ENCODE measurements at regions not wholly inside any gene's neighbourhood (a gene's known extent, or its start where the extent isn't known, plus 50 kb on each side); places are given as distances from the start of the nearest gene placed in this dataset.
"Not testable (repeated sequence)": the region's sequence is repeated elsewhere in the genome, so short reads cannot be mapped to it uniquely, and the experiment has no call there.

- DNase-seq, result peak in 1 of 58 donors; percentile 6
Observed at GRCh38 chr2:161480123-161480522, 64.0 kb downstream of the TBR1 start.

DNA sequence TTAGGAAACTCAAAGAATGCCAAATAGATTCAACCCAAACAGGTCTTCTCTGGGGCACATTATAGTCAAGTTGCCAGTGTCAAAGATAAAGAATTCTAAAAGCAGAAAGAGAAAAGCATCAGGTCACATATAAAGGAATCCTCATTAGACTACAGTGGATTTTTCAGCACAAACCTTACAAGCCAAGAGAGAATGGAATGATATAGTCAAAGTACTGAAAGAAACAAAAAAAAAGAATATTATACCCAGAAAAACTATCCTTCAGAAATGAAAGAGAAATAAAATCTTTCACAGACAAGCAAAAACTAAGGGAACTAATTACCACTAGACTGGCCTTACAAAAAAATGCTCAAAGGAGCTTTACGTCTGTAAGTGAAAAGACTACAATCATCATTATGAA lies 65.5 kb downstream of the TBR1 start:
- DNase-seq, result no peak

GRCh38 chr2:161484061-161484460 lies 68.0 kb downstream of the TBR1 start:
- no peak for DNase-seq

DNA sequence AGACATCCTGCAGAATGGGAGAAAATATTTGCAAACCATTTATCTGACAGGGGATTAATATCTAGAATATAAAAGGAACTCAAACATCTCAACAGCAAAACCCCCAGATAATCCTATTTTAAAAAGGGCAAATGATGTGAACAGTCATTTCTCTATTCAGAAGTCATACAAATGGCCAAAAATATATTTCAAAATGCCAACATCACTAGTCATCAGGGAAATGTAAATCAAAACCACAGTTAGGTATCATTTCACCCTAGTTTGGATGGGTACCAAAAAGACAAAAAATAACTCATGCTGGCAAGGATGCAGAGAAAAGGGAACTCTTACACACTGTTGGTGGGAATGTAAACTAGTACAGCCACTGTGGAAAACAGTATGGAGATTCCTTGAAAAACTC lies 70.0 kb downstream of the TBR1 start:
- DNase-seq, result no peak

GRCh38 chr2:161488131-161488699 lies 72.1 kb downstream of the TBR1 start:
- DNase-seq, result no peak

DNA sequence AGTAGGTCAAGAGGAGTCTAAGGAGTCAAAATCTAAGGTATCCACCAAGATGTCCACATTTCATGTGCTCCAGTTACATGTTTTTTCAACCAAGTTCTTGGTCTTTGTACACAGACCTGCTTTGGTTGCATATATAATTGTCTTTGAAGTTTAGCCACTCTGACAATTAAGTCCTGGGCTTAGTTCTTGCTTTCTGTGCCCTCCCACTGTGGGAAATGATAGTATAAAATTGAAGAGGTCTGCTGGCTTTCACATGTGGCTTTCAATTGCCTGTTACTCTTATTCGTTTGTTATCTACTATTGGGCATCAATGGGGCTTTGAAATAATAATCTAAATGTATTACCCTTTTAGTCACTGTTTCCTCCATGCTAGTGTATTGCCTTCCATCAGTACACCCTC lies 72.8 kb downstream of the TBR1 start:
- no peak for DNase-seq

GRCh38 chr2:161500892-161501610 lies 85.0 kb downstream of the TBR1 start:
- DNase-seq, result not testable (repeated sequence)

DNA sequence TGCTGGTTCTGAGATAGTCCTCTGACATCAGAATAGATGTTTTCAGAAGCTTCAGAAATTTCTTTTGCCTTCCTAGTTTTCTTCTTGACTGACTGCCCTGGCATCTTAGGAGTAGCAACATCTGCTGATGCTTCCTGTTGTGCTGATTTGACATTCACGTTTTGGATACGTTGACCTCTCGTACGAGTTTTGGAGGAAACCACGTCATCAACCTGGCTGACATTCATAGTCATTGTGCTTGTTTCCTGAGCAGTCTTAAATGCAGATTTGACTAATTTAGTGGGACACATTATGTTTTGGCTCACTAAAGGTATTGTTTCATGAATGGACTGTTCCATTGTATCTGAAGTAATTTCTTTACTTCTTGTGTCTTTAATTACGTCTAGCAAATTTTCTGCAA lies 86.2 kb downstream of the TBR1 start:
- not testable (repeated sequence) for DNase-seq

DNA sequence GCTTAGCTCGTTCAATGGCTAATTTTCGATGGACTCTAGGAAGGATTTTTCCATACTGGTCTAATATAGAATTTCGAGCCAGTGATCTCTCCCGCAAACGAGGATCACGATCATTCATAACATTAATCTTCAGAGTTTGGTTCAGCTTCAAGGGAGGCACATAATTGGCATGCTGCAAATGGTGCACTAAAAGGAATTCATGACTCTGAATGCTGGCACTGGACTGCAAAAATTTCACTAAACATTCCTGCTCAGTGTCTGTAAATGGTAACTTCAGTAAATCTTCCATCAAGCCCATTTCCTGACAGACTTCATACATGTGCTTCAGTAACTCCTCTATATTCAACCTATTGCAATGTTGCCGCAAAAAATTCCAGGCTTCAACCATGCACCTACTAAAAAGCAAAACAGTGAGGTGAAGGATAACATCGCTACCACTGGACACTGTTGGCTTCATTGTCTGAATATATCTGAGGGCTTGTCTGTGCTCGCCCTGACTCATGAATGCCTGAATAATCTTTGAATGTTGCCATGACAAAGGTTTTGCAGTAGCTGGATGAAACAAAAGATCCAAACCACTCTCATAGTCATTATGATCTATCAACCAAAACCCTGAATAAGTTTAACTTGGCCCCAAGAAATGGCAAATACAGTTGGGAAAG lies 88.7 kb downstream of the TBR1 start:
- not testable (repeated sequence) for DNase-seq

GRCh38 chr2:161505466-161505865 lies 89.4 kb downstream of the TBR1 start:
- not testable (repeated sequence) for DNase-seq

DNA sequence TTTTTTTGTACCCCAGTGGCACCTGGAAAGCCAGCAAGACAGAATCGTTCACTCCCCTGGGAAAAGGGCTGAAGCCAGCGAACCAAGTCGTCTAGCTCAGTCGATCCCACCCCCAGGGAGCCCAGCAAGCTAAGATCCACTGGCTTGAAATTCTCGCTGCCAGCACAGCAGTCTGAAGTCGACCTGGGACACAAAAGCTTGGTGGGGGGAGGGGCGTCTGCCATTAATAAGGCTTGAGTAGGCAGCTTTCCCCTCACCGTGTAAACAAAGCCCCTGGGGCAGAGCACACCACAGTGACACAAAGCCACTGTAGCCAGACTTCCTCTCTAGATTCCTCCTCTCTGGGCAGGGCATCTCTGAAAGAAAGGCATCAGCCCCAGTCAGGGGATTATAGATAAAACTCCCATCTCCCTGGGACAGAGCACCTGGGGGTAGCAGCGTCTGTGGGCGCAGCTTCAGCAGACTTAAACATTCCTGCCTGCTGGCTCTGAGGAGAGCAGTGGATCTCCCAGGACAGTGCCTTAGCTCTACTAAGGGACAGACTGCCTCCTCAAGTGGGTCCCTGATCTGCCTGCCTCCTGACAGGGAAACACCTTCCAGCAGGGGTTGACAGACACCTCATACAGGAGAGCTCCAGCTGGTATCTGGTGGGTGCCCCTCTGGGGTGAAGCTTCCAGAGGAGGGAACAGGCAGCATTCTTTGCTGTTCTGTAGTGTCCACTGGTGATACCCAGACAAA lies 97.4 kb downstream of the TBR1 start:
- not testable (repeated sequence) for DNase-seq

DNA sequence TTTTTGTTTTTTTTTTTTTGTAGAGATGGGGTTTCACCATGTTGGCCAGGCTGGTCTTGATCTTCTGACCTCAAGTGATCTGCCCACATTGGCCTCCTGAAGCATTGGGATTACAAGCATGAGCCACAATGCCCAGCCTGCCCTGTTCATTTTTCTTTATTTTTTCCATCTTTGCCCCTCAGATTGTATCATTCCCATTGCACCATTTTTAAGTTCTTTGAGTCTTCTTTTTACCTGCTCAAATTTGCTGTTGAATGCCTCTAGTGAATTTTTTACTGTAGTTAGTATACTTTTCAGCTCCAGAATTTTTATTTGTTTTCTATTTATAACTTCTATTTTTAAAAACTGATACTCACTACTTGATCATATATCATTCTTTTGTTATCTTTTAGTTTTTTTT lies 101.4 kb upstream of the SLC4A10 start:
- DNase-seq, result no peak

DNA sequence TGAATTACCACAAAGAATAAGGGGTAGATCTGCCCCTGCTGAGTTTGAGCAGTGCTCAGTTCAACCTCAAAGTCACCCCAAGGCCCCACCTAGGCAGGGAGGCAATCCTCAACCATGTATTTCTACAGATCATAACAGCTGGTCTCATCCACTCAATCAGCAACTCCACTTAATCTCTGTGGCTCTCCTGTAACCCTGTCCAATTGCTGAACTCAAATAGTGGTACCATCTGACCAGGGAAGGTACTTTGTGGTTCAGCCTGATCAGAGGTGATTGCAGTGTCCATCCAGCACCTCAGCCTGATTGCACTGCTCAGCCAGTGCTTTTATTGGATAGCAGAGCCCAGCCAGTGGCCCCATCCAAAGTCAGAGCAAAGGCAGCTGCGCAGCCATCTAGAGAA lies 91.0 kb upstream of the SLC4A10 start:
- no peak for DNase-seq

DNA sequence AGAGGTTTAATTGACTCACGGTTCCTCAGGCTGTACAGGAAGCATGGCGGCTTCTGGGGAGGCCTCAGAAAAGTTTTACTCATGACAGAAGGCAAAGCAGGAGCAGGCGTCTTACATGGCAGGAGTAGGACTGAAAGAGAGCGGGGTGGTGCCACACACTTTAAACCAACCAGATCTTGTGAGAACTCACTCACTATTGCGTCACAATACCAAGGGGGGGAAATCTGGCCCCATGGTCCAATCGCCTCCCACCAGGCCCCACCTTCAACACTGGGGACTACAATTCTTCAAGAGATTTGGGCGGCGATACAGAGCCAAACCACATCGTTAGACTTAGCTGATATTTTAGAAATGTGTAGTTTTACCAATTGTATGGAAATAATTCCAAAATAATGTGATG lies 77.6 kb upstream of the SLC4A10 start:
- DNase-seq, result no peak

GRCh38 chr2:161547130-161547529 lies 77.1 kb upstream of the SLC4A10 start:
- no peak for DNase-seq

GRCh38 chr2:161552015-161552414 lies 72.2 kb upstream of the SLC4A10 start:
- DNase-seq, result no peak

- no peak for DNase-seq
Observed at GRCh38 chr2:161555826-161556225, 68.4 kb upstream of the SLC4A10 start.

DNA sequence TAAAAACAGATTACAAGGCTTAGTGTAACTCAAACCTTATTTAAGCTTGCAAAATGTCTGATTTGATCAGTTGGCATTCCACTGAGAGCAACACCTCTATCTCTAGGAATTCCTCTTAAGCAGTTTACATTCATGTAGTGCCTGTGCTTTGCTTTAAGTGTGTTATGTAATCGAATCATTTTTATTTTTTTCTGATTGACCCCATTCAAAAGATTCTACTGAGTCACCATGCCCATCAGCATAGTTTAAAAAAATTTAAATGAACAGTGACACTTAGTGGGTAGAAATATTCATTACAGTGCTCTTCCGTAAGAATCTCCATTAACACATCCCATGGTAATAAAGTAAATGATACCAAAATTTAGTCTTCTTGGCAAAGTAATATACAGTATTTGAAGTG lies 67.8 kb upstream of the SLC4A10 start:
- no peak for DNase-seq

DNA sequence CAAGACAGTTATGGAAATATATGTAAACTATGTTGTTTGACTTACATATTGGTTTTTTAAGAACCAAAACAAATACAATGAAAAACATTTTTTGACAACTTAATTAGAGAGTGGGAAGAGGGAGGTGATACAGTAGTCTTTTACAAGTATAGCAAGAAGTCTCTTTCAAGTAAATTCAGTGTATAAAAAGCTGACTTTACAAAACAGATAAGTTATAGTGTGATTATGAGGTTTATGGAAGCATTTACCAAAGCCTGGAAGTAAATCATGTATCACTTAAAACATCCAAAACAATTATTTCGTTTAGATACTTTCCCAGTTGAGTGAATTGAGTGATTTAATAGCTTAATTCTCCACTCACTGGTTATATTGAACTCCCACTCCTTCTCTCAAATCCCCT lies 66.7 kb upstream of the SLC4A10 start:
- no peak for DNase-seq

DNA sequence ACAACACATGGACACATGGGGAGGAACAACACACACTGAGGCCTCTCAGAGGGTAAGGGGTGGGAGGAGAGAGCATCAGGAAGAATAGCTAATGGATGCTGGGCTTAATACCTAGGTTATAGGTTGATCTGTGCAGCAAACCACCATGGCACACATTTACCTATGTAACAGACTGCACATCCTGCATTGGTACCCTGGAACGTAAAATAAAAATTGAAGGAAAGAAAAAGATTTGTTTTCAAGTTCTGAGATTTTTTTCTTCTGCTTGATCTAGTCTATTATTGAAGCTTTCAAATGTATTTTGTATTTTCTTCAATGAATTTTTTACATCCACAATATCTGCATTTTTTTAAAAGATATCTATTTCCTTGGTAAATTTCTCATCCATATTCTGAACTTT lies 59.3 kb upstream of the SLC4A10 start:
- no peak for DNase-seq

- no peak for DNase-seq
Observed at GRCh38 chr2:161569401-161569800, 54.8 kb upstream of the SLC4A10 start.

DNA sequence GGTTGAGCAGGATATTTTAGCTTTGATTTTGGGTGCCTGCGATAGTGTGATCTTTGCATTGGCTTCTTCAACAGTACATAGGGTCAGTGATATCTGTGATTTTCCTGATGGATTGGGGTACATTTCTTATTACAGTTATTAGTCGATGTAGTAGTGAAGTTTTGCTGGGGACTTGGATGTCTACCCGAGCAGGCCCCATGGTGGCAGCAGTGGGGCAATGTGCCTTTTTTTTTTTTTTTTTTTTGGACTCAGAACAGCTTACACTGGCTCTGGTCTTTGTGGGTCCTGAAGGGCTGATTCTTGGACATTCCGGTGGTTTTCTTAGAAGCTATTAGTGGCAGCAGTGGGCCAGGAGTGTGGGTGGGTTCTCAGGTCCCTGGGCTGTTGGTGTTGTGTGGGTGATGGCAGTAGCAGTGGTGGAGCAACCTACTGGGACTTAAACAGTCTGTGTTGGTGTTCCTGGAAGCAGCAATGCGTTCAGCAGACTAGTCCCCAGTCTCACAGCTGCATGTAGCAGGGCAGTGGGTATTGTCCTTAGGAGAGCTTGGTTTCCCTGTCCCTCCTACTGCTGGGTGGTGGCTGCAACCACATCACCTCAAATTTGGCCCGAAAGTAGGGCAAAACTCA lies 53.7 kb upstream of the SLC4A10 start:
- no peak for DNase-seq
